H9 (cell line): ENCODE measurements at regions not wholly inside any gene's neighbourhood (a gene's known extent, or its start where the extent isn't known, plus 50 kb on each side); places are given as distances from the start of the nearest gene placed in this dataset.

Experiments
- DNase-seq: peaks from one replicate; pipeline ENCODE4 v3.0.0-alpha.2; 2017
- H2AFZ ChIP-seq: one replicate; pipeline ENCODE4 v1.6.1; 2013; ENCODE audit warnings: mild to moderate bottlenecking, low read length, control low read depth, moderate library complexity
- H2AK5ac ChIP-seq: 2 replicates; pipeline ENCODE4 v1.6.1; 2013; ENCODE audit warnings: low read length, control low read depth, mixed read lengths; ENCODE audit not compliant: insufficient read length
- H2BK120ac ChIP-seq: one replicate; pipeline ENCODE4 v1.6.1; 2013; ENCODE audit warnings: low read depth, mild to moderate bottlenecking, low read length, control low read depth, inconsistent platforms; ENCODE audit not compliant: poor library complexity, severe bottlenecking
- H2BK12ac ChIP-seq: 2 replicates; pipeline ENCODE4 v1.6.1; 2013; ENCODE audit warnings: low read length, control low read depth, mixed read lengths, low read depth; ENCODE audit not compliant: insufficient read length
- H2BK15ac ChIP-seq: 2 replicates; pipeline ENCODE4 v1.6.1; 2013; ENCODE audit warnings: low read depth, low read length, control low read depth
- H2BK20ac ChIP-seq: one replicate; pipeline ENCODE4 v1.6.1; 2013; ENCODE audit warnings: low read depth, mild to moderate bottlenecking, low read length, control low read depth, inconsistent platforms; ENCODE audit not compliant: poor library complexity, severe bottlenecking
- H2BK5ac ChIP-seq: 2 replicates; pipeline ENCODE4 v1.6.1; 2013; ENCODE audit warnings: low read length, control low read depth, mixed read lengths; ENCODE audit not compliant: insufficient read length
- H3K14ac ChIP-seq: 2 replicates; pipeline ENCODE4 v1.6.1; 2013; ENCODE audit warnings: low read length, control low read depth; ENCODE audit not compliant: insufficient read depth
- H3K18ac ChIP-seq: 2 replicates; pipeline ENCODE4 v1.6.1; 2013; ENCODE audit warnings: low read depth, mild to moderate bottlenecking, mixed read lengths, low read length, control low read depth; ENCODE audit not compliant: insufficient read length
- H3K23ac ChIP-seq: 2 replicates; pipeline ENCODE4 v1.6.1; 2013; ENCODE audit warnings: low read length, control low read depth, mixed read lengths, low read depth; ENCODE audit not compliant: insufficient read length
- H3K23me2 ChIP-seq: 2 replicates; pipeline ENCODE4 v1.6.1; 2013; ENCODE audit warnings: low read depth, mild to moderate bottlenecking, mixed read lengths, low read length, control low read depth; ENCODE audit not compliant: insufficient read length, poor library complexity, severe bottlenecking
- H3K27ac ChIP-seq: 2 replicates; pipeline ENCODE4 v1.5.1; 2013; ENCODE audit warnings: low read length, control low read depth, mixed read lengths, low read depth; ENCODE audit not compliant: insufficient read length
- H3K27me3 ChIP-seq: 2 replicates; pipeline ENCODE4 v1.6.1; 2013; ENCODE audit warnings: low read length, control low read depth, inconsistent platforms; ENCODE audit not compliant: insufficient read depth
- H3K4ac ChIP-seq: 2 replicates; pipeline ENCODE4 v1.6.1; 2013; ENCODE audit warnings: low read depth, mild to moderate bottlenecking, control low read depth, inconsistent platforms, low read length, moderate library complexity
- H3K4me1 ChIP-seq: 2 replicates; pipeline ENCODE4 v1.6.1; 2013; ENCODE audit warnings: low read length, control low read depth, inconsistent platforms; ENCODE audit not compliant: insufficient read depth
- H3K4me2 ChIP-seq: 2 replicates; pipeline ENCODE4 v1.6.1; 2013; ENCODE audit warnings: low read length, control low read depth, mixed read lengths; ENCODE audit not compliant: insufficient read length, insufficient read depth
- H3K56ac ChIP-seq: 2 replicates; pipeline ENCODE4 v1.6.1; 2013; ENCODE audit warnings: low read depth, mild to moderate bottlenecking, mixed read lengths, low read length, control low read depth; ENCODE audit not compliant: insufficient read length
- H3K79me1 ChIP-seq: 2 replicates; pipeline ENCODE4 v1.6.1; 2013; ENCODE audit warnings: low read depth, mild to moderate bottlenecking, moderate library complexity, low read length, control low read depth, inconsistent platforms; ENCODE audit not compliant: insufficient read depth, poor library complexity, severe bottlenecking
- H3K79me2 ChIP-seq: 2 replicates; pipeline ENCODE4 v1.6.1; 2013; ENCODE audit warnings: low read length, control low read depth, inconsistent platforms; ENCODE audit not compliant: insufficient read depth
- H3K9ac ChIP-seq: 2 replicates; pipeline ENCODE4 v1.6.1; 2013; ENCODE audit warnings: low read length, control low read depth, mixed read lengths; ENCODE audit not compliant: insufficient read length; ENCODE audit errors: extremely low read depth
- H3K9me3 ChIP-seq: one replicate; pipeline ENCODE4 v1.6.1; 2013; ENCODE audit warnings: low read depth, low read length, inconsistent platforms; ENCODE audit not compliant: control insufficient read depth
- H3T11ph ChIP-seq: one replicate; pipeline ENCODE4 v1.6.1; 2013; ENCODE audit warnings: mild to moderate bottlenecking, low read length, control low read depth, inconsistent platforms
- H4K20me1 ChIP-seq: one replicate; pipeline ENCODE4 v1.6.1; 2013; ENCODE audit not compliant: control insufficient read depth, insufficient read length, insufficient read depth
- H4K5ac ChIP-seq: 2 replicates; pipeline ENCODE4 v1.6.1; 2013; ENCODE audit warnings: low read depth, mild to moderate bottlenecking, mixed read lengths, low read length, control low read depth; ENCODE audit not compliant: insufficient read length
- H4K8ac ChIP-seq: replicated peaks from 2 replicates; pipeline ENCODE4 v1.6.1; 2013; ENCODE audit warnings: low read length, control low read depth, mixed read lengths, low read depth; ENCODE audit not compliant: insufficient read length
- H4K91ac ChIP-seq: 2 replicates; pipeline ENCODE4 v1.6.1; 2013; ENCODE audit warnings: low read depth, mild to moderate bottlenecking, moderate library complexity, mixed read lengths, low read length, control low read depth; ENCODE audit not compliant: insufficient read length
- H3K27ac Mint-ChIP-seq, 3 experiments: 2 replicates in 2 of 3; 3 replicates in 1 of 3; pipeline ENCODE4 v1.8.0; 2020 to 2021; ENCODE audit warnings: mixed read lengths in 3 of 3, mild to moderate bottlenecking in 1 of 3, moderate library complexity in 1 of 3
- H3K27me3 Mint-ChIP-seq: 2 replicates; pipeline ENCODE4 v1.8.0; 2021; ENCODE audit warnings: low read depth, mild to moderate bottlenecking, moderate library complexity, mixed read lengths
- H3K36me3 Mint-ChIP-seq, 3 experiments: 2 replicates in 2 of 3; 3 replicates in 1 of 3; pipeline ENCODE4 v1.8.0; 2020 to 2021; ENCODE audit warnings: low read depth in 3 of 3, mixed read lengths in 3 of 3; ENCODE audit not compliant: insufficient read depth in 1 of 3
- H3K4me1 Mint-ChIP-seq, 2 experiments: 2 replicates each; pipeline ENCODE4 v1.8.0; 2020; ENCODE audit warnings: mixed read lengths in 2 of 2
- H3K4me3 Mint-ChIP-seq, 2 experiments: 2 replicates in 1 of 2; 3 replicates in 1 of 2; pipeline ENCODE4 v1.8.0; 2020 to 2021; ENCODE audit warnings: mild to moderate bottlenecking in 2 of 2, mixed read lengths in 2 of 2, moderate library complexity in 1 of 2
- H3K9me3 Mint-ChIP-seq, 2 experiments: 2 replicates in 1 of 2; 3 replicates in 1 of 2; pipeline ENCODE4 v1.8.0; 2020; ENCODE audit warnings: mild to moderate bottlenecking in 2 of 2, mixed read lengths in 2 of 2, moderate library complexity in 1 of 2
- CTCF ChIP-seq: fragments of 200-600 bp; sonication (generic); conservative IDR thresholded peaks from 3 replicates; pipeline ENCODE4 v1.8.0; 2021; ENCODE audit warnings: antibody characterized with exemption, mild to moderate bottlenecking
- WGBS: extraction: QIAGEN DNeasy Blood & Tissue Kit; methylation state at CpG from one replicate; pipeline ENCODE4 v1.1.7; 2013; ENCODE audit warnings: missing lambda C conversion rate, low lambda C conversion rate, mixed read lengths; ENCODE audit not compliant: insufficient read length; ENCODE audit errors: extremely low coverage; 5-methylcytosine and 5-hydroxymethylcytosine counted together

- no peaks in the 10 kb centered on the region for H3K79me2 ChIP-seq
- no peak overlapping the region for H3K56ac ChIP-seq
- H3K18ac ChIP-seq, result peak overlapping the region; percentile 40
- no peaks in the 10 kb centered on the region for H3K27me3 ChIP-seq
- Mint-ChIP-seq H3K27me3 (peaks cover 14% of the 10 kb centered on the region), H3K27ac (peak overlapping the region in 2 of 3 experiments; percentile 44 to 75; a peak in 3 of 7 replicates), H3K9me3 (no peaks in the 10 kb centered on the region), H3K4me1 (peaks cover 22 to 34% of the 10 kb centered on the region in 2 experiments), H3K4me3 (no peak overlapping the region), H3K36me3 (no peaks in the 10 kb centered on the region; a peak in 1 of 7 replicates)
- no peak overlapping the region for H3T11ph ChIP-seq
- no peak overlapping the region for H4K8ac ChIP-seq
- no peaks in the 10 kb centered on the region for H3K23me2 ChIP-seq
- no peak overlapping the region for H2AFZ ChIP-seq
- no peak overlapping the region for H2BK12ac ChIP-seq
- no peaks in the 10 kb centered on the region for H3K79me1 ChIP-seq
- H3K9ac ChIP-seq, result no peak overlapping the region
- no peak overlapping the region for H2AK5ac ChIP-seq
- H2BK15ac ChIP-seq, result no peak overlapping the region
- DNase-seq, result peak; percentile 63
- H4K91ac ChIP-seq, result no peak overlapping the region
- no peaks in the 10 kb centered on the region for H4K20me1 ChIP-seq
- H2BK120ac ChIP-seq, result no peak overlapping the region
- no peak overlapping the region for H3K27ac ChIP-seq
- H3K9me3 ChIP-seq, result no peaks in the 10 kb centered on the region
- no peak overlapping the region for H2BK5ac ChIP-seq
- H3K14ac ChIP-seq, result no peak overlapping the region; the same call in none of the 2 replicates
- peak; percentile 23; the same call in 1 of the 3 replicates for TF ChIP-seq CTCF
- H3K4ac ChIP-seq, result no peak overlapping the region
- no peak overlapping the region for H4K5ac ChIP-seq
- H3K4me1 ChIP-seq, result no peaks in the 10 kb centered on the region; the same call in 1 of the 2 replicates
- WGBS, result no CpG with 5 or more reads among the region's 29 CpGs
- no peak overlapping the region for H3K4me2 ChIP-seq
- H2BK20ac ChIP-seq, result no peak overlapping the region
- no peak overlapping the region for H3K23ac ChIP-seq
Measured at GRCh38 chr6:170153436-170154319, 137.2 kb downstream of the DLL1 start.
